ENCODE measurements at regions not wholly inside any gene's neighbourhood (a gene's known extent, or its start where the extent isn't known, plus 50 kb on each side); places are given as distances from the start of the nearest gene placed in this dataset.

- TF ChIP-seq ZBTB33 (IDR thresholded peaks at IDR 0.05; ENCODE audit: borderline replicate concordance, low read depth) = no peak
- peak; percentile 68 for TF ChIP-seq CTCF (IDR thresholded peaks at IDR 0.05)
- TF ChIP-seq TAF1 (IDR thresholded peaks at IDR 0.05; ENCODE audit: borderline replicate concordance, low read depth, low read length) = no peak
- no peak for TF ChIP-seq POLR2AphosphoS5 (IDR thresholded peaks at IDR 0.05; ENCODE audit: low read depth, low read length)
- TF ChIP-seq RAD21 (IDR thresholded peaks at IDR 0.05; ENCODE audit: low read length) = no peak; the same call in 1 of the 2 replicates
- TF ChIP-seq MEF2A (IDR thresholded peaks at IDR 0.05; ENCODE audit: borderline replicate concordance, low read depth) = no peak
- no peak for TF ChIP-seq TCF12 (IDR thresholded peaks at IDR 0.05)
- TF ChIP-seq PBX3 (IDR thresholded peaks at IDR 0.05) = no peak
- TF ChIP-seq JUND (IDR thresholded peaks at IDR 0.05) = no peak
Measured at GRCh38 chr6:62891065-62891647, 320.1 kb upstream of the FKBP1C start.

Measured in SK-N-SH (cell line).